GM18868 (cell line): ENCODE measurements at regions not wholly inside any gene's neighbourhood (a gene's known extent, or its start where the extent isn't known, plus 50 kb on each side); places are given as distances from the start of the nearest gene placed in this dataset.

Experiments
- ATAC-seq: cut with Tn5 transposase; IDR thresholded peaks from one replicate; pipeline ENCODE4 v1.9.1; 2021; ENCODE audit warnings: mild to moderate bottlenecking, moderate library complexity; ENCODE audit not compliant: unreplicated experiment

GRCh38 chr1:59156526-59157199, 140.2 kb upstream of the FGGY start:
- no peak for ATAC-seq

GRCh38 chr1:59158321-59158720, 138.6 kb upstream of the FGGY start:
- ATAC-seq: no peak

GRCh38 chr1:59159557-59160203, 137.2 kb upstream of the FGGY start:
- ATAC-seq: no peak

- ATAC-seq: no peak
Measured at GRCh38 chr1:59161136-59161535, 135.8 kb upstream of the FGGY start.

- no peak for ATAC-seq
Measured at GRCh38 chr1:59162665-59163064, 134.2 kb upstream of the FGGY start.

- ATAC-seq: no peak
Measured at GRCh38 chr1:59163268-59164092, 133.4 kb upstream of the FGGY start.

GRCh38 chr1:59164371-59164770, 132.5 kb upstream of the FGGY start:
- no peak for ATAC-seq

- no peak for ATAC-seq
Measured at GRCh38 chr1:59165353-59165752, 131.5 kb upstream of the FGGY start.

- ATAC-seq: no peak
Measured at GRCh38 chr1:59169703-59170102, 127.2 kb upstream of the FGGY start.

GRCh38 chr1:59170659-59171058, 126.2 kb upstream of the FGGY start:
- ATAC-seq: no peak

GRCh38 chr1:59171788-59172187, 125.1 kb upstream of the FGGY start:
- peak; percentile 77 for ATAC-seq

GRCh38 chr1:59172693-59173092, 124.2 kb upstream of the FGGY start:
- no peak for ATAC-seq

- no peak for ATAC-seq
Measured at GRCh38 chr1:59173721-59174120, 123.2 kb upstream of the FGGY start.

- no peak for ATAC-seq
Measured at GRCh38 chr1:59176471-59176870, 120.4 kb upstream of the FGGY start.

GRCh38 chr1:59177756-59178155, 119.1 kb upstream of the FGGY start:
- no peak for ATAC-seq

- ATAC-seq: no peak
Measured at GRCh38 chr1:59178339-59179187, 118.3 kb upstream of the FGGY start.

- no peak for ATAC-seq
Measured at GRCh38 chr1:59179673-59180072, 117.2 kb upstream of the FGGY start.

- no peak for ATAC-seq
Measured at GRCh38 chr1:59180735-59181134, 116.2 kb upstream of the FGGY start.

- ATAC-seq: no peak
Measured at GRCh38 chr1:59183749-59184317, 113.1 kb upstream of the FGGY start.

- no peak for ATAC-seq
Measured at GRCh38 chr1:59184365-59184905, 112.5 kb upstream of the FGGY start.
